Bronchial epithelial cell (primary cell): ENCODE measurements at regions not wholly inside any gene's neighbourhood (a gene's known extent, or its start where the extent isn't known, plus 50 kb on each side); places are given as distances from the start of the nearest gene placed in this dataset.

Experiments
- DNase-seq: peaks from one replicate; pipeline ENCODE4 v3.0.0-alpha.2; 2010; ENCODE audit warnings: low read depth
- FAIRE-seq: peaks from 2 replicates; lab custom pipeline; 2011; peaks lifted over from hg19 to GRCh38; lab: Jason Lieb, UNC
- H3K27me3 ChIP-seq: 2 replicates; pipeline ENCODE4 v1.5.1; 2011; ENCODE audit warnings: low read length; ENCODE audit not compliant: control insufficient read depth, insufficient read depth
- H3K36me3 ChIP-seq: 2 replicates; pipeline ENCODE4 v1.5.1; 2011; ENCODE audit warnings: low read length; ENCODE audit not compliant: control insufficient read depth, insufficient read depth
- H3K4me3 ChIP-seq: 2 replicates; pipeline ENCODE4 v1.5.1; 2011; ENCODE audit warnings: mild to moderate bottlenecking, low read depth, low read length, control low read depth
- TF ChIP-seq, protein P1 (sequence below): IDR thresholded peaks from 2 replicates; pipeline ENCODE4 v1.5.1; 2011; ENCODE audit warnings: mild to moderate bottlenecking, moderate library complexity, low read length, control low read depth, inconsistent platforms; ENCODE audit not compliant: insufficient read depth, severe bottlenecking

DNA sequence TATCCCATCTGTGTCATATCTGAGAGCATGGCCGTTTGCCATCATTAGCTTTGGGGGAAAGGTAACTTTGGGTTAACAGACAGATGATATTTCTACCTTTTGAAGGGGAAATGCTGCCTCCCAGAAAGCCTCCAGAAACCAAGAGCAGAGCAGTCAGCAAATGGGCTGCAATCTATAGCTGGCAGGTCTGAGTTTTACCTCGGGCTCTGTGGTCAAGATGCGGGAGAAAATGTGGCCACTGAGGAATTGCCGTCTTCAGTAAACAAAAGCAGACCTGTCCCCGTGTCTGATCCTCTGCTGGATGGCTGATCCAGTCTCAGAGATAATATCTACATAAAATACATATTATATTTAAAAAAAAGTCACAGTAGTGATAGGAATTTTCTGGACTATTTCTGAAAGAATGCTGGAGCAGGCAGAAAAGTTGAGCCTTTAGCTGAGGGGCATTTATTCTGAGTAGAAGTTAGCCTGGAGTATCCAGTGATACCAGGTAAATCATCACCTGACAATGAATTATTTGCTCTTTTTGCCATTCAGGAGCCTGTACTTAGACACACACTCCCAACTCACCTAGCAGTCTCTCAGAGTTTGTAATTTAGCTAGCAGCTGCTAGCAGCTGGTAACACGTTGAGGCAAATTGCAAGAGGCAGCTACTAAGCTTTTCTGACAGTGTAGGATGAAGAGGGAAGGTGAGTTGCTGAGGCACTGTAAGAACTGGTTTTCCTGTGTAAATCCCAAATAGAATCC lies 285.3 kb upstream of the RARB start:
- TF ChIP-seq, protein P1, sequence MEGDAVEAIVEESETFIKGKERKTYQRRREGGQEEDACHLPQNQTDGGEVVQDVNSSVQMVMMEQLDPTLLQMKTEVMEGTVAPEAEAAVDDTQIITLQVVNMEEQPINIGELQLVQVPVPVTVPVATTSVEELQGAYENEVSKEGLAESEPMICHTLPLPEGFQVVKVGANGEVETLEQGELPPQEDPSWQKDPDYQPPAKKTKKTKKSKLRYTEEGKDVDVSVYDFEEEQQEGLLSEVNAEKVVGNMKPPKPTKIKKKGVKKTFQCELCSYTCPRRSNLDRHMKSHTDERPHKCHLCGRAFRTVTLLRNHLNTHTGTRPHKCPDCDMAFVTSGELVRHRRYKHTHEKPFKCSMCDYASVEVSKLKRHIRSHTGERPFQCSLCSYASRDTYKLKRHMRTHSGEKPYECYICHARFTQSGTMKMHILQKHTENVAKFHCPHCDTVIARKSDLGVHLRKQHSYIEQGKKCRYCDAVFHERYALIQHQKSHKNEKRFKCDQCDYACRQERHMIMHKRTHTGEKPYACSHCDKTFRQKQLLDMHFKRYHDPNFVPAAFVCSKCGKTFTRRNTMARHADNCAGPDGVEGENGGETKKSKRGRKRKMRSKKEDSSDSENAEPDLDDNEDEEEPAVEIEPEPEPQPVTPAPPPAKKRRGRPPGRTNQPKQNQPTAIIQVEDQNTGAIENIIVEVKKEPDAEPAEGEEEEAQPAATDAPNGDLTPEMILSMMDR, result no peak
- FAIRE-seq (peak; percentile 83), DNase-seq (no peak)
- Histone ChIP-seq H3K36me3 (no peaks in the 10 kb centered on the region), H3K4me3 (no peak overlapping the region), H3K27me3 (no peaks in the 10 kb centered on the region)

DNA sequence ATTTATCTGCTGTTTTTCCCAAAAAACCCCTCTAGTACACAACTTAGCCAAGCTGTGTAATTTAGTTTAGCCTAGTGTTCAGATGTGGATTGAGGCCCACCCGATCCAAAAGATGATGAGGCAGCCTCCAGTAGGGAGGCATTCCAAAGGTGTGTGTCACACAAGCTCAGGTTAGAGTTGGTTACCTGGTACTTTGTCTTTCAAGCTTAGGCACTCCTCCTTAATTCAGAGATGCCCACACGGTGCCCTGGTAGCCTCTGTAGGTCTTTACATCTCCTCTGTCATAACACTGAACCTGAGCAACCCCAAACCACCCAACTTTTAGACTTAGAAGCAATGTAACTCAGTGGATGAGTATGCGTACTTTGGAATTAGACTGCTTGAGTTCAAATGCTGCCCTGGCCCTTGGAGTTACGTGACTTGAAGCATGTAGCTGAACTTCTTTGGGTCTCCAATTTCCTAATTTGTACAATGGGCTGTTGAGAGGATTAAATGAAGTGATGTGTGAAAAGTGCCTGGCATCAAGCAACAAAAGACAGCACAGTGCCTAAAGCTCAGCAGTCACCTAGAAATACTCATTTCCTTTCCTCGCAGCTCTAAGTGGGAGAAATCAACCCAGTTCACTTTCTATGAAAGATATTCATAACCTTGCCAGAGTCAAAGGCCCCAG lies 284.6 kb upstream of the RARB start:
- peak; percentile 47 for DNase-seq
- Histone ChIP-seq H3K4me3 (no peak overlapping the region), H3K27me3 (no peaks in the 10 kb centered on the region), H3K36me3 (no peaks in the 10 kb centered on the region)
- TF ChIP-seq, protein P1, result no peak
- FAIRE-seq, result no peak

DNA sequence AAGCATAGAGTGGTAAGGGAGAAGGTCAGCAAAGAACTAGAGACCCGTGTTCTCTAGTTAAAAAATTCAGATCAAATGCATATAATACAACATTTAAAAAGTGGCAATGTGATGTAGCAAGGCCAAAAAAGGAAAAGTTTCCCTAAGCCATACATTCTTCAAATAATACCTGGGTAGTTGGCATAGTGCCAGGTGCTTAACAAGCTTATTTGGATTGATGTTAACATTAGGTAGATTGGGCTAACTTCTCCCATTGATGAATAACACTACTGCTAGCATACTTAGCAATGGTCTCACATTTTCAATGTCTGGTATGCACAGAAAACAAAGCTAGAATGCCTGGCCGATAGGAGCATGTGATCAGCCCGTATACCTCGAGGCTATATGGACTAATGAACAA lies 283.6 kb upstream of the RARB start:
- FAIRE-seq (no peak), DNase-seq (no peak)
- TF ChIP-seq, protein P1, result no peak
- H3K36me3 ChIP-seq, result no peaks in the 10 kb centered on the region
- no peak overlapping the region for H3K4me3 ChIP-seq
- no peaks in the 10 kb centered on the region for H3K27me3 ChIP-seq

- no peak for FAIRE-seq
- H3K27me3 ChIP-seq, result no peaks in the 10 kb centered on the region
Measured at GRCh38 chr3:25145176-25145575, 282.9 kb upstream of the RARB start.

GRCh38 chr3:25150199-25150598 lies 277.9 kb upstream of the RARB start:
- no peaks in the 10 kb centered on the region for H3K27me3 ChIP-seq
- no peaks in the 10 kb centered on the region for H3K36me3 ChIP-seq
- FAIRE-seq (no peak), DNase-seq (no peak)
- TF ChIP-seq, protein P1, result no peak
- H3K4me3 ChIP-seq, result no peak overlapping the region

More at GRCh38 chr3:25145176-25145575, 282.9 kb upstream of the RARB start:
- DNase-seq, result no peak
- H3K4me3 ChIP-seq, result no peak overlapping the region
- H3K36me3 ChIP-seq, result no peaks in the 10 kb centered on the region
- TF ChIP-seq, protein P1, result no peak
